ENCODE measurements at regions not wholly inside any gene's neighbourhood (a gene's known extent, or its start where the extent isn't known, plus 50 kb on each side); places are given as distances from the start of the nearest gene placed in this dataset.

DNA sequence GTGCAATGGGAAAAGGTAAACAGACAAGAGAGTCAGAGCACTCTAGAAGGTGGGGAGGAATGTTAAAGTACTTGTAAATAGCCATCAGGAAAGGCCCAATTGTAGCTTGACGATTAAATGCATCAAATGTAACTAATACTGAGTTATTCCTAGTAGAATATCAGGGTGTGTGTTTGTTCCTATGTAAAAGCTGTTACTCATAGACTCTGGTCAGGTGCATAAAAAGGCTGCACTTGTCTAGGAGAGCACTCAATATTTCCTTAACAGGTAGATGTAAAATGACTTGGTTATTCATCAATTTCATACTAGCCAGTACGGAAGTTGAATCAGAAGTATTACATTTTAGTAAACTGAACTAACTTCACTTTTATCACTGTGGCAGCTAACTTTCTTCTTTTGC, 179.7 kb upstream of the AGR3 start:
- Histone ChIP-seq H3K27ac (ENCODE audit: low read depth in 1 of 2, low read length in 2 of 2) (no peak overlapping the region), H3K4me1 (ENCODE audit: insufficient read depth, low read length) (no peaks in the 10 kb centered on the region), H3K27me3 (ENCODE audit: control insufficient read depth in 1 of 2, insufficient read depth in 2 of 2, low read length in 2 of 2) (no peaks in the 10 kb centered on the region), H3K4me3 (ENCODE audit: low read length) (no peak overlapping the region), H3K36me3 (ENCODE audit: insufficient read depth, low read length) (no peaks in the 10 kb centered on the region), H3K9me3 (ENCODE audit: control insufficient read depth in 1 of 2, insufficient read depth in 1 of 2, low read length in 2 of 2) (no peaks in the 10 kb centered on the region)
- no peak for DNase-seq
- ChIA-PET CTCF (no interaction called here), POLR2A (interaction anchor here (0.8 kb wide), 1 partner anchor 246 kb away, joined by 3 read pairs; no protein-coding TSS in a partner anchor)
- Mint-ChIP-seq H3K4me3 (no peak overlapping the region), H3K27me3 (no peaks in the 10 kb centered on the region), H3K27ac (no peak overlapping the region), H3K36me3 (ENCODE audit: low read depth) (no peaks in the 10 kb centered on the region), H3K4me1 (ENCODE audit: low read depth) (no peaks in the 10 kb centered on the region), H3K9me3 (no peaks in the 10 kb centered on the region)
- TF ChIP-seq, protein P1, sequence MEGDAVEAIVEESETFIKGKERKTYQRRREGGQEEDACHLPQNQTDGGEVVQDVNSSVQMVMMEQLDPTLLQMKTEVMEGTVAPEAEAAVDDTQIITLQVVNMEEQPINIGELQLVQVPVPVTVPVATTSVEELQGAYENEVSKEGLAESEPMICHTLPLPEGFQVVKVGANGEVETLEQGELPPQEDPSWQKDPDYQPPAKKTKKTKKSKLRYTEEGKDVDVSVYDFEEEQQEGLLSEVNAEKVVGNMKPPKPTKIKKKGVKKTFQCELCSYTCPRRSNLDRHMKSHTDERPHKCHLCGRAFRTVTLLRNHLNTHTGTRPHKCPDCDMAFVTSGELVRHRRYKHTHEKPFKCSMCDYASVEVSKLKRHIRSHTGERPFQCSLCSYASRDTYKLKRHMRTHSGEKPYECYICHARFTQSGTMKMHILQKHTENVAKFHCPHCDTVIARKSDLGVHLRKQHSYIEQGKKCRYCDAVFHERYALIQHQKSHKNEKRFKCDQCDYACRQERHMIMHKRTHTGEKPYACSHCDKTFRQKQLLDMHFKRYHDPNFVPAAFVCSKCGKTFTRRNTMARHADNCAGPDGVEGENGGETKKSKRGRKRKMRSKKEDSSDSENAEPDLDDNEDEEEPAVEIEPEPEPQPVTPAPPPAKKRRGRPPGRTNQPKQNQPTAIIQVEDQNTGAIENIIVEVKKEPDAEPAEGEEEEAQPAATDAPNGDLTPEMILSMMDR (IDR thresholded peaks at IDR 0.05): no peak
- intact Hi-C loops (cut with DNase I, micrococcal nuclease): loop anchor here in 1 of 2 experiments (5.0 to 10.0 kb wide), 2 partner anchors 236 to 463 kb away; partner anchors contain the start of gene AHR
- no peak for ATAC-seq (ENCODE audit: poor library complexity)

DNA sequence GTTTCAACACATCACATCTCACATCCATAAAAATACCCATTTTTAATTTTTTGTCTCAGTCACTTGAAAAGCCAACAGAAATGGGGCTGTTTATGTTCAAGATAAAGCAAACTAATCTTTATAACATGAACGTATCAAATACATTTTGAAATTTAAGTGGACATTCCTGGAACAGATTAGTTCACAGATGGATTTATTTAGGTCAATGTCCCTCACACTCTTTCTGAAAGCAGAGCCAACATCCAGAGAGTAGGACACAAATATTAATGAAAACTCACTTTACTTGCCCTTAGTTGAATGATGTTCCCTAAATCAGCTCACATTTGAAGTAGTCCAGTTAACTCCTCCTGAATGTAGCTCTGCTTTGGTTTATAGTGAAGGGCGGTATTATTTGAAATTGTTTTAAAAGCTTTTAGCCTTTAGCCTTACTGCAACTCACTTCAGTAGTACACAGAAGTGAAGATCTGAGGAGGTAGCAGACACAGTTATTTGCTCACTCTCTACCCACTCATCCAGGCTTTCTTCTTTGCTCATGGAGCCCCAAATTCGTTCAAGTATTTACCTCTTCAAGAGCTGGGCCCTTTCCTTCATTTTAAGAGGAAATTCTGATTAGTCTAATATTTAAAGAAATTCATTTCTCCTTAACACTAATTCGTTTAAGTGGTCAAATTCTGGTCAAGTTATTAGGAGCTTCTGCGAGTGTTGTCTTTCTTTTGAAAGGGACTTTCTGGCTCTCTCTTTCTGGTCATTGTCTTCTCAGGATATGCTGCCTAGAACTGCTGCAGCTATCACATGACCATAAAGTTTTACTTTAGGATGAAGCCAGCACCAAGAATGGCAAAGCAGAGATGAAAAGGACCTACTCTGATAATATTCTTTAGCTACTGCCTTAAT, 180.6 kb upstream of the AGR3 start:
- Histone ChIP-seq H3K4me1 (ENCODE audit: insufficient read depth, low read length) (no peaks in the 10 kb centered on the region), H3K9me3 (ENCODE audit: control insufficient read depth in 1 of 2, insufficient read depth in 1 of 2, low read length in 2 of 2) (no peaks in the 10 kb centered on the region), H3K27ac (ENCODE audit: low read depth in 1 of 2, low read length in 2 of 2) (no peak overlapping the region), H3K27me3 (ENCODE audit: control insufficient read depth in 1 of 2, insufficient read depth in 2 of 2, low read length in 2 of 2) (no peaks in the 10 kb centered on the region), H3K36me3 (ENCODE audit: insufficient read depth, low read length) (no peaks in the 10 kb centered on the region), H3K4me3 (ENCODE audit: low read length) (no peak overlapping the region)
- TF ChIP-seq, protein P1 (IDR thresholded peaks at IDR 0.05): no peak
- no peak for DNase-seq
- H3K27me3 Mint-ChIP-seq: no peaks in the 10 kb centered on the region
- POLR2A ChIA-PET: interaction anchor here (0.8 kb wide), 1 partner anchor 245 kb away, joined by 3 read pairs; no protein-coding TSS in a partner anchor
- H3K36me3 Mint-ChIP-seq (ENCODE audit: low read depth): no peaks in the 10 kb centered on the region
- H3K27ac Mint-ChIP-seq: no peak overlapping the region
- no peak overlapping the region for H3K4me3 Mint-ChIP-seq
- no peaks in the 10 kb centered on the region for H3K4me1 Mint-ChIP-seq (ENCODE audit: low read depth)
- no peaks in the 10 kb centered on the region for H3K9me3 Mint-ChIP-seq
- CTCF ChIA-PET: no interaction called here
- ATAC-seq (ENCODE audit: poor library complexity): no peak
- intact Hi-C loops (cut with DNase I, micrococcal nuclease): loop anchor here in 1 of 2 experiments (5.0 to 10.0 kb wide), 2 partner anchors 235 to 462 kb away; partner anchors contain the start of gene AHR

DNA sequence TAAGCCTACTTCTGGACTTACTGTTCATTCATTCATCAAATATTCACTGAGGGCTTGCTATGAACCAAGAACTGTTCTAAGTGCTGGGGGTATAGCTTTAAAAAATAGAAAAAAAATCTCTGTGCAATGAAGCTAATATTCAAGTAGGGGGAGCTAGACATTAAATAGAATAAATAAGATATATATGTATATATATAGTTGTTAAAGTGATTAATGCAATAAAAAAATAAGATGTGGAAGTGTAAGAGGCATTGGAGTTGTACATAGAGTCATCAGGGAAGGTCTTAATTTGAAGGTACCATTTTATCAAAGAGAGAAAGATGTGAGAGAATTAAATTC, 181.2 kb upstream of the AGR3 start:
- H3K4me3 Mint-ChIP-seq: no peak overlapping the region
- no peaks in the 10 kb centered on the region for H3K4me1 Mint-ChIP-seq (ENCODE audit: low read depth)
- peak in 1 of 14 experiments; percentile 31 for DNase-seq

More for the DNA sequence above, 181.2 kb upstream of the AGR3 start:
- no peaks in the 10 kb centered on the region for H3K9me3 Mint-ChIP-seq
- no peak overlapping the region for H3K27ac Mint-ChIP-seq
- ChIA-PET POLR2A (no interaction called here), CTCF (no interaction called here)
- no peaks in the 10 kb centered on the region for H3K9me3 ChIP-seq (ENCODE audit: control insufficient read depth in 1 of 2, insufficient read depth in 1 of 2, low read length in 2 of 2)
- intact Hi-C loops (cut with DNase I, micrococcal nuclease): loop anchor here in 1 of 2 experiments (5.0 to 10.0 kb wide), 2 partner anchors 234 to 462 kb away; partner anchors contain the start of gene AHR
- no peak overlapping the region for H3K27ac ChIP-seq (ENCODE audit: low read depth in 1 of 2, low read length in 2 of 2)
- no peaks in the 10 kb centered on the region for H3K4me1 ChIP-seq (ENCODE audit: insufficient read depth, low read length)
- H3K27me3 ChIP-seq (ENCODE audit: control insufficient read depth in 1 of 2, insufficient read depth in 2 of 2, low read length in 2 of 2): no peaks in the 10 kb centered on the region
- TF ChIP-seq, protein P1 (IDR thresholded peaks at IDR 0.05): peak; percentile 49
- no peaks in the 10 kb centered on the region for H3K36me3 ChIP-seq (ENCODE audit: insufficient read depth, low read length)
- no peak for ATAC-seq (ENCODE audit: poor library complexity)
- H3K4me3 ChIP-seq (ENCODE audit: low read length): no peak overlapping the region
- no peaks in the 10 kb centered on the region for H3K36me3 Mint-ChIP-seq (ENCODE audit: low read depth)
- H3K27me3 Mint-ChIP-seq: no peaks in the 10 kb centered on the region

Data from CD4-positive, alpha-beta T cell (primary cell).